K562 (cell line): ENCODE measurements at regions not wholly inside any gene's neighbourhood (a gene's known extent, or its start where the extent isn't known, plus 50 kb on each side); places are given as distances from the start of the nearest gene placed in this dataset.

Experiments used
- CTCF ChIP-seq, 3 experiments: IDR thresholded peaks in 2 of 3; conservative IDR thresholded peaks in 1 of 3; 2 replicates each; pipeline ENCODE4 v1.5.1; 2011 to 2012; ENCODE audit warnings: low read length in 3 of 3, mild to moderate bottlenecking in 3 of 3, control low read depth in 2 of 3, improper control_type of control experiment in 1 of 3, inconsistent platforms in 1 of 3, low read depth in 1 of 3, mixed read lengths in 1 of 3, moderate library complexity in 1 of 3; ENCODE audit not compliant: insufficient read depth in 2 of 3
- LEF1 ChIP-seq: fragments of 450-650 bp; IDR thresholded peaks from 2 replicates; pipeline ENCODE4 v1.6.1; 2016; ENCODE audit warnings: mild to moderate bottlenecking
- MYC ChIP-seq, 2 experiments: fragments of 250-450 bp in 1 of 2; sonication (Bioruptor Pico) in 1 of 2; IDR thresholded peaks; 2 replicates each; pipeline versions ENCODE4 v1.5.1 to v1.6.1; 2012 to 2021; ENCODE audit warnings: low read depth in 2 of 2, borderline replicate concordance in 1 of 2, improper control_type of control experiment in 1 of 2, low read length in 1 of 2, mild to moderate bottlenecking in 1 of 2, moderate library complexity in 1 of 2
- POLR2AphosphoS5 ChIP-seq: IDR thresholded peaks from 2 replicates; pipeline ENCODE4 v1.6.1; 2011; ENCODE audit warnings: mild to moderate bottlenecking, low read depth, low read length, moderate library complexity; ENCODE audit not compliant: control insufficient read depth, insufficient read depth
- TSHZ1 ChIP-seq: fragments of 250-450 bp; sonication (Bioruptor Pico); IDR thresholded peaks from 2 replicates; pipeline ENCODE4 v1.4.0; 2020; ENCODE audit warnings: mild to moderate bottlenecking, moderate library complexity
- ZBTB8A ChIP-seq: fragments of 450-650 bp; IDR thresholded peaks from 2 replicates; pipeline ENCODE4 v1.6.1; 2018; ENCODE audit warnings: mild to moderate bottlenecking, moderate library complexity; ENCODE audit not compliant: partially characterized antibody
- TF ChIP-seq, protein P1 (sequence below): IDR thresholded peaks from 2 replicates; pipeline ENCODE4 v1.6.1; 2012; ENCODE audit warnings: low read depth, low read length, improper control_type of control experiment, borderline replicate concordance
- TF ChIP-seq, protein P2 (sequence below): sonication (generic); formaldehyde crosslinking; IDR thresholded peaks from 2 replicates; pipeline ENCODE4 v1.9.0; 2022; ENCODE audit warnings: mild to moderate bottlenecking, missing genetic modification reagents

GRCh38 chr9:75691408-75691807, 199.1 kb upstream of the PCSK5 start:
- TF ChIP-seq MYC (IDR thresholded peaks at IDR 0.05; ENCODE audit: low read depth, low read length) (no peak), MYC (CRISPR knock-in tag; IDR thresholded peaks at IDR 0.05; ENCODE audit: borderline replicate concordance, low read depth) (no peak), POLR2AphosphoS5 (no peak), ZBTB8A (no peak), TSHZ1 (CRISPR knock-in tag) (no peak), LEF1 (no peak), CTCF (IDR thresholded peaks at IDR 0.05 in 2 of 3, conservative IDR thresholded peaks at IDR 0.05 in 1 of 3; ENCODE audit: insufficient read depth in 2 of 3, low read depth in 1 of 3, low read length in 3 of 3) (no peak)
- TF ChIP-seq, protein P1, sequence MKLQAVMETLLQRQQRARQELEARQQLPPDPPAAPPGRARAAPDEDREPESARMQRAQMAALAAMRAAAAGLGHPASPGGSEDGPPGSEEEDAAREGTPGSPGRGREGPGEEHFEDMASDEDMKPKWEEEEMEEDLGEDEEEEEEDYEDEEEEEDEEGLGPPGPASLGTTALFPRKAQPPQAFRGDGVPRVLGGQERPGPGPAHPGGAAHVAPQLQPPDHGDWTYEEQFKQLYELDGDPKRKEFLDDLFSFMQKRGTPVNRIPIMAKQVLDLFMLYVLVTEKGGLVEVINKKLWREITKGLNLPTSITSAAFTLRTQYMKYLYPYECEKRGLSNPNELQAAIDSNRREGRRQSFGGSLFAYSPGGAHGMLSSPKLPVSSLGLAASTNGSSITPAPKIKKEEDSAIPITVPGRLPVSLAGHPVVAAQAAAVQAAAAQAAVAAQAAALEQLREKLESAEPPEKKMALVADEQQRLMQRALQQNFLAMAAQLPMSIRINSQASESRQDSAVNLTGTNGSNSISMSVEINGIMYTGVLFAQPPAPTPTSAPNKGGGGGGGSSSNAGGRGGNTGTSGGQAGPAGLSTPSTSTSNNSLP, result no peak
- TF ChIP-seq, protein P2, sequence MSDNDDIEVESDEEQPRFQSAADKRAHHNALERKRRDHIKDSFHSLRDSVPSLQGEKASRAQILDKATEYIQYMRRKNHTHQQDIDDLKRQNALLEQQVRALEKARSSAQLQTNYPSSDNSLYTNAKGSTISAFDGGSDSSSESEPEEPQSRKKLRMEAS (CRISPR knock-in tag), result no peak
